Dermis microvascular lymphatic vessel endothelial cell (primary cell): ENCODE measurements at regions not wholly inside any gene's neighbourhood (a gene's known extent, or its start where the extent isn't known, plus 50 kb on each side); places are given as distances from the start of the nearest gene placed in this dataset.

Experiments
- DNase-seq, 2 donors: peaks; one replicate each; pipeline versions ENCODE4 v3.0.0 to v3.0.0-alpha.2; 2010; ENCODE audit warnings: low read depth in 2 of 2

- DNase-seq, result no peak
Measured at GRCh38 chr3:73964818-73965217, 340.1 kb upstream of the PDZRN3 start.

GRCh38 chr3:73955494-73956070 is 330.8 kb upstream of the PDZRN3 start:
- no peak for DNase-seq

- no peak for DNase-seq
Measured at GRCh38 chr3:73954506-73954905, 329.8 kb upstream of the PDZRN3 start.

- DNase-seq, result no peak
Measured at GRCh38 chr3:73952781-73953180, 328.0 kb upstream of the PDZRN3 start.

GRCh38 chr3:73950865-73951558 is 326.3 kb upstream of the PDZRN3 start:
- no peak for DNase-seq

GRCh38 chr3:73945541-73945940 is 320.8 kb upstream of the PDZRN3 start:
- no peak for DNase-seq

GRCh38 chr3:73939985-73940384 is 315.2 kb upstream of the PDZRN3 start:
- DNase-seq, result no peak

- no peak for DNase-seq
Measured at GRCh38 chr3:73933585-73933984, 308.8 kb upstream of the PDZRN3 start.

GRCh38 chr3:73927203-73927570 is 302.4 kb upstream of the PDZRN3 start:
- no peak for DNase-seq

- DNase-seq, result no peak
Measured at GRCh38 chr3:73926360-73927202, 301.8 kb upstream of the PDZRN3 start.

GRCh38 chr3:73925011-73925410 is 300.3 kb upstream of the PDZRN3 start:
- no peak for DNase-seq

GRCh38 chr3:73924048-73924447 is 299.3 kb upstream of the PDZRN3 start:
- no peak for DNase-seq

GRCh38 chr3:73917643-73918042 is 292.9 kb upstream of the PDZRN3 start:
- no peak for DNase-seq

GRCh38 chr3:73915886-73916285 is 291.1 kb upstream of the PDZRN3 start:
- no peak for DNase-seq

GRCh38 chr3:73908218-73908617 is 283.5 kb upstream of the PDZRN3 start:
- no peak for DNase-seq

GRCh38 chr3:73901686-73902085 is 276.9 kb upstream of the PDZRN3 start:
- no peak for DNase-seq

- DNase-seq, result no peak
Measured at GRCh38 chr3:73894474-73895213, 269.9 kb upstream of the PDZRN3 start.

- no peak for DNase-seq
Measured at GRCh38 chr3:73893089-73893488, 268.3 kb upstream of the PDZRN3 start.

- DNase-seq, result no peak
Measured at GRCh38 chr3:73885862-73886261, 261.1 kb upstream of the PDZRN3 start.

GRCh38 chr3:73884361-73884760 is 259.6 kb upstream of the PDZRN3 start:
- no peak for DNase-seq

- DNase-seq, result no peak
Measured at GRCh38 chr3:73883497-73883896, 258.8 kb upstream of the PDZRN3 start.
